SK-N-SH (cell line): ENCODE measurements at regions not wholly inside any gene's neighbourhood (a gene's known extent, or its start where the extent isn't known, plus 50 kb on each side); places are given as distances from the start of the nearest gene placed in this dataset.

Experiments used
- CHD2 ChIP-seq: fragments of 150-350 bp; IDR thresholded peaks from 2 replicates; pipeline ENCODE4 v1.6.1; 2018; ENCODE audit warnings: low read length; ENCODE audit not compliant: partially characterized antibody
- CTCF ChIP-seq: fragments of 200-600 bp; sonication (generic); IDR thresholded peaks from 2 replicates; pipeline ENCODE4 v1.6.1; 2017; ENCODE audit warnings: antibody characterized with exemption, mild to moderate bottlenecking, moderate library complexity
- EP300 ChIP-seq, 2 experiments: IDR thresholded peaks; 2 replicates each; pipeline versions ENCODE4 v1.4.0 to v1.6.1; 2012; ENCODE audit warnings: borderline replicate concordance in 1 of 2, low read depth in 1 of 2, low read length in 1 of 2
- REST ChIP-seq: IDR thresholded peaks from 2 replicates; pipeline ENCODE4 v1.6.1; 2012; ENCODE audit warnings: mild to moderate bottlenecking, low read depth, low read length, moderate library complexity
- USF2 ChIP-seq: fragments of 150-350 bp; IDR thresholded peaks from 2 replicates; pipeline ENCODE4 v1.6.1; 2017; ENCODE audit warnings: antibody characterized with exemption, low read length, low read depth, borderline replicate concordance

- TF ChIP-seq REST (no peak), CHD2 (no peak), CTCF (no peak), EP300 (IDR thresholded peaks at IDR 0.05; ENCODE audit: borderline replicate concordance in 1 of 2, low read depth in 1 of 2, low read length in 1 of 2) (no peak), USF2 (no peak)
Observed at GRCh38 chr1:101314244-101314643, 77.4 kb downstream of the S1PR1 start.
